Activated naive CD4-positive, alpha-beta T cell treated with anti-CD3 and anti-CD28 coated beads for 36 hours (primary cell): ENCODE measurements at regions not wholly inside any gene's neighbourhood (a gene's known extent, or its start where the extent isn't known, plus 50 kb on each side); places are given as distances from the start of the nearest gene placed in this dataset.
"Not testable (repeated sequence)": the region's sequence is repeated elsewhere in the genome, so short reads cannot be mapped to it uniquely, and the experiment has no call there.

Source experiments
- CTCF ChIA-PET: fragments of 350-600 bp; sonication (Branson Sonifier 250); formaldehyde crosslinking; loops from one replicate; lab custom pipeline; 2021; ENCODE audit warnings: antibody characterized with exemption; lab: Charles Lee
- DNase-seq: peaks from one replicate; pipeline ENCODE4 v3.0.0-alpha.2; 2020
- H3K27ac Mint-ChIP-seq: one replicate; pipeline ENCODE4 v1.8.0; 2021; ENCODE audit warnings: mild to moderate bottlenecking, mixed read lengths
- H3K27me3 Mint-ChIP-seq: one replicate; pipeline ENCODE4 v1.8.0; 2021; ENCODE audit warnings: low read depth, mixed read lengths
- H3K36me3 Mint-ChIP-seq: one replicate; pipeline ENCODE4 v1.8.0; 2021; ENCODE audit warnings: low read depth, mixed read lengths
- H3K4me1 Mint-ChIP-seq: one replicate; pipeline ENCODE4 v1.8.0; 2021; ENCODE audit warnings: low read depth, mixed read lengths
- H3K4me3 Mint-ChIP-seq: one replicate; pipeline ENCODE4 v1.8.0; 2021; ENCODE audit warnings: mild to moderate bottlenecking, moderate library complexity, mixed read lengths
- H3K9me3 Mint-ChIP-seq: one replicate; pipeline ENCODE4 v1.8.0; 2021; ENCODE audit warnings: mixed read lengths
- intact Hi-C: fragments of 100-400 bp; cut with micrococcal nuclease; formaldehyde crosslinking; loops from one replicate; pipeline ENCODE4 v1.15.1; 2023

GRCh38 chr15:87483468-87483867, 773.1 kb downstream of the NTRK3 start:
- H3K27ac Mint-ChIP-seq = no peak overlapping the region
- intact Hi-C loops = no loop called here
- no peaks in the 10 kb centered on the region for H3K36me3 Mint-ChIP-seq
- H3K4me3 Mint-ChIP-seq = no peak overlapping the region
- peaks cover 3% of the 10 kb centered on the region for H3K9me3 Mint-ChIP-seq
- DNase-seq = no peak
- CTCF ChIA-PET = no interaction called here
- peaks cover 12% of the 10 kb centered on the region for H3K27me3 Mint-ChIP-seq
- H3K4me1 Mint-ChIP-seq = no peaks in the 10 kb centered on the region

- intact Hi-C loops = no loop called here
- H3K27ac Mint-ChIP-seq = no peak overlapping the region
- H3K4me3 Mint-ChIP-seq = no peak overlapping the region
- peaks cover 15% of the 10 kb centered on the region for H3K27me3 Mint-ChIP-seq
- H3K4me1 Mint-ChIP-seq = no peaks in the 10 kb centered on the region
- CTCF ChIA-PET = no interaction called here
- no peak for DNase-seq
- no peaks in the 10 kb centered on the region for H3K36me3 Mint-ChIP-seq
- peaks cover 3% of the 10 kb centered on the region for H3K9me3 Mint-ChIP-seq
These were observed 775.4 kb downstream of the NTRK3 start for GRCh38 chr15:87481126-87481525.

GRCh38 chr15:87478687-87479072, 777.9 kb downstream of the NTRK3 start:
- intact Hi-C loops = no loop called here
- H3K36me3 Mint-ChIP-seq = no peaks in the 10 kb centered on the region
- no peak for DNase-seq
- no peak overlapping the region for H3K27ac Mint-ChIP-seq
- CTCF ChIA-PET = no interaction called here
- peaks cover 3% of the 10 kb centered on the region for H3K9me3 Mint-ChIP-seq
- no peak overlapping the region for H3K4me3 Mint-ChIP-seq
- H3K4me1 Mint-ChIP-seq = no peaks in the 10 kb centered on the region
- peaks cover 15% of the 10 kb centered on the region for H3K27me3 Mint-ChIP-seq

- no peak overlapping the region for H3K4me3 Mint-ChIP-seq
These were observed 778.5 kb downstream of the NTRK3 start for GRCh38 chr15:87477737-87478686.

GRCh38 chr15:87477026-87477425, 779.5 kb downstream of the NTRK3 start:
- Mint-ChIP-seq H3K4me1 (no peaks in the 10 kb centered on the region), H3K9me3 (peaks cover 1% of the 10 kb centered on the region), H3K36me3 (no peaks in the 10 kb centered on the region), H3K27ac (no peak overlapping the region), H3K27me3 (peaks cover 14% of the 10 kb centered on the region), H3K4me3 (no peak overlapping the region)
- intact Hi-C loops = no loop called here
- CTCF ChIA-PET = no interaction called here
- no peak for DNase-seq

More at GRCh38 chr15:87477737-87478686, 778.5 kb downstream of the NTRK3 start:
- Mint-ChIP-seq H3K9me3 (peaks cover 3% of the 10 kb centered on the region), H3K27me3 (peaks cover 15% of the 10 kb centered on the region), H3K4me1 (no peaks in the 10 kb centered on the region), H3K36me3 (no peaks in the 10 kb centered on the region), H3K27ac (no peak overlapping the region)
- CTCF ChIA-PET = no interaction called here
- DNase-seq = no peak
- intact Hi-C loops = no loop called here

- intact Hi-C loops = no loop called here
- Mint-ChIP-seq H3K4me1 (no peaks in the 10 kb centered on the region), H3K36me3 (no peaks in the 10 kb centered on the region), H3K4me3 (no peak overlapping the region), H3K27me3 (no peaks in the 10 kb centered on the region), H3K27ac (no peak overlapping the region), H3K9me3 (peaks cover 2% of the 10 kb centered on the region)
- DNase-seq = no peak
- CTCF ChIA-PET = no interaction called here
These were observed 785.6 kb downstream of the NTRK3 start for GRCh38 chr15:87470923-87471322.

- H3K4me3 Mint-ChIP-seq, H3K27ac Mint-ChIP-seq, CTCF ChIA-PET, intact Hi-C loops, H3K36me3 Mint-ChIP-seq, H3K27me3 Mint-ChIP-seq, H3K9me3 Mint-ChIP-seq, DNase-seq, H3K4me1 Mint-ChIP-seq: not testable (repeated sequence)
These were observed 792.6 kb downstream of the NTRK3 start for GRCh38 chr15:87463956-87464355.

- Mint-ChIP-seq H3K9me3 (peaks cover 2% of the 10 kb centered on the region), H3K36me3 (no peaks in the 10 kb centered on the region), H3K27ac (no peak overlapping the region), H3K4me3 (no peak overlapping the region), H3K27me3 (peaks cover 2% of the 10 kb centered on the region), H3K4me1 (no peaks in the 10 kb centered on the region)
- CTCF ChIA-PET = no interaction called here
- intact Hi-C loops = no loop called here
- no peak for DNase-seq
These were observed 794.9 kb downstream of the NTRK3 start for GRCh38 chr15:87461631-87462030.

- Mint-ChIP-seq H3K9me3 (peaks cover 4% of the 10 kb centered on the region), H3K4me3 (no peak overlapping the region), H3K36me3 (no peaks in the 10 kb centered on the region), H3K27ac (no peak overlapping the region), H3K4me1 (no peaks in the 10 kb centered on the region), H3K27me3 (no peaks in the 10 kb centered on the region)
- CTCF ChIA-PET = no interaction called here
- intact Hi-C loops = no loop called here
- no peak for DNase-seq
These were observed 801.7 kb downstream of the NTRK3 start for GRCh38 chr15:87454860-87455259.

- Mint-ChIP-seq H3K27me3 (peaks cover 2% of the 10 kb centered on the region), H3K36me3 (no peaks in the 10 kb centered on the region), H3K4me1 (no peaks in the 10 kb centered on the region), H3K27ac (no peak overlapping the region), H3K9me3 (peaks cover 4% of the 10 kb centered on the region), H3K4me3 (no peak overlapping the region)
- no peak for DNase-seq
- intact Hi-C loops = no loop called here
- CTCF ChIA-PET = no interaction called here
These were observed 806.2 kb downstream of the NTRK3 start for GRCh38 chr15:87450314-87450713.

GRCh38 chr15:87439090-87439489, 817.4 kb downstream of the NTRK3 start:
- H3K9me3 Mint-ChIP-seq = no peaks in the 10 kb centered on the region
- no peaks in the 10 kb centered on the region for H3K4me1 Mint-ChIP-seq
- no peak overlapping the region for H3K4me3 Mint-ChIP-seq
- H3K27ac Mint-ChIP-seq = no peak overlapping the region
- intact Hi-C loops = no loop called here
- no peak for DNase-seq
- H3K27me3 Mint-ChIP-seq = peaks cover 4% of the 10 kb centered on the region
- CTCF ChIA-PET = no interaction called here
- H3K36me3 Mint-ChIP-seq = no peaks in the 10 kb centered on the region

GRCh38 chr15:87433871-87434270, 822.7 kb downstream of the NTRK3 start:
- intact Hi-C loops = no loop called here

GRCh38 chr15:87429754-87430153, 826.8 kb downstream of the NTRK3 start:
- no peaks in the 10 kb centered on the region for H3K36me3 Mint-ChIP-seq
- intact Hi-C loops = no loop called here
- no peaks in the 10 kb centered on the region for H3K9me3 Mint-ChIP-seq
- CTCF ChIA-PET = interaction anchor here (0.6 kb wide), 1 partner anchor 1542 kb away, joined by 4 read pairs; no protein-coding TSS in a partner anchor
- H3K27me3 Mint-ChIP-seq = peaks cover 12% of the 10 kb centered on the region
- no peaks in the 10 kb centered on the region for H3K4me1 Mint-ChIP-seq
- no peak overlapping the region for H3K27ac Mint-ChIP-seq
- H3K4me3 Mint-ChIP-seq = no peak overlapping the region
- no peak for DNase-seq

More at GRCh38 chr15:87433871-87434270, 822.7 kb downstream of the NTRK3 start:
- no peak for DNase-seq
- no peak overlapping the region for H3K4me3 Mint-ChIP-seq
- H3K36me3 Mint-ChIP-seq = no peaks in the 10 kb centered on the region
- H3K9me3 Mint-ChIP-seq = no peaks in the 10 kb centered on the region
- CTCF ChIA-PET = no interaction called here
- no peaks in the 10 kb centered on the region for H3K4me1 Mint-ChIP-seq
- no peak overlapping the region for H3K27ac Mint-ChIP-seq
- H3K27me3 Mint-ChIP-seq = peaks cover 12% of the 10 kb centered on the region
